ENCODE measurements at regions not wholly inside any gene's neighbourhood (a gene's known extent, or its start where the extent isn't known, plus 50 kb on each side); places are given as distances from the start of the nearest gene placed in this dataset.

DNA sequence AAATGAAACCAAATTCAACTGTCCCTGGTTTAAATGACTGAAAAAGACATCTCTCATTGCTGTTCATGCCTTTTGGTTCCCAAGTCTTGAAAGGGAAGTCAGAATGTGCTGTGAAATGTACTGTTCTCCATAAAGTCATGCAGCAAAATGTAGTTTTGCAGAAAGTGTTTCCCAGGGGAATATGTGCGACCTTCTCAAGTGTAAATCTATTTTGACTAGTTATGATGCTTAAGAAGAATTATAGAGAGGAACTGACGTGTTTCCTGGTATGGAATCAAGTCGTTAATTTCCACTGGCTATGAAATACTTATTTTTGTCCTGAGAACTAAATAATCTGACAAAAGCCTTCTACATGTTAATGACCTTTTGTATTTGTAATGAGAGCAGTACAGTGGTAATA lies 223.1 kb downstream of the CLCN4 start:
- TF ChIP-seq POLR2A (IDR thresholded peaks at IDR 0.05), result no peak
- no peak for TF ChIP-seq EP300 (IDR thresholded peaks at IDR 0.05)
- no peak for TF ChIP-seq CTCF (IDR thresholded peaks at IDR 0.05)

Measured in tibial nerve (tissue), 4 donors.